Ureter (tissue), 1 donor: ENCODE measurements at regions not wholly inside any gene's neighbourhood (a gene's known extent, or its start where the extent isn't known, plus 50 kb on each side); places are given as distances from the start of the nearest gene placed in this dataset.

Source experiments
- DNase-seq: peaks from one replicate; pipeline ENCODE4 v3.0.0-alpha.2; 2020; ENCODE audit warnings: low spot score
- donor health status: DM: yes; HTN: yes; CAD: no.

- DNase-seq = no peak
Observed at GRCh38 chr21:18460979-18461378, 57.4 kb upstream of the TMPRSS15 start.

DNA sequence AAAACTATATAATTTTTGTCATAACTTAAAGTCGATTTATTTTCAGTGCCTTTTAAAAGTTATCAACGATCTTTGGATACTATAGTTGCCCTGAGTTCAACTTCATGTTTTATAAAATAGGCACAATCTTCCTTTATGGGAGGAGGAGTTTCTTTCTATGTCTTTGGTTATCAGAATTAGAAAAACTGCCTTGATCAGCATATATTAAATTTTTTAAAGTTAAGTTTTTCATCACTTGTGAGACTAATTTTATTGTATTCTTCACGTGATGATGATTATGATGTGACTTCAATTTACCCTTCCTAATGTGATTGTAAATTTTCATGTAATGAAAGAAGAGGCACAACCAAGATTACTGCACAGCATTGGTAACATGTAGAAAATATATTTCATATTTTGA lies 58.2 kb upstream of the TMPRSS15 start:
- no peak for DNase-seq

DNA sequence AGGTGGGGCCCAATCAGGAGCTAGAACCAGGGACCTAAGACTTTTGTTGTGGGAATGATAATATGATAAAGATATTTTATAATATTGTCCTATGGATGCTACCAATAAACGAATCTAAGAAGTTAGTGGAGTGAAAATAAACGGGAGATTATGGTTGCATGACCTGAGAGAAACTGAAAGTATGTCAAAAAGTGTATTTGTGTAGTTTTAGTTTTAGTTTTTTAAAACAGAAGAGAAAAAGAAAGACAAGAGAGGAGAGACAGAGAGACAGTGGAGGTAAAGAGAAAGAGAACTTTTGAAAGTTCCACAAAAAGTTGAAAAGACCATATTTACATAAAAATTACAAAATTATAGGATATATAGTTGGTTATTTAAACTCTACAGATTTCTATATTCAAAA lies 64.1 kb upstream of the TMPRSS15 start:
- DNase-seq = no peak

- DNase-seq = no peak
Observed at GRCh38 chr21:18468790-18469189, 65.2 kb upstream of the TMPRSS15 start.

DNA sequence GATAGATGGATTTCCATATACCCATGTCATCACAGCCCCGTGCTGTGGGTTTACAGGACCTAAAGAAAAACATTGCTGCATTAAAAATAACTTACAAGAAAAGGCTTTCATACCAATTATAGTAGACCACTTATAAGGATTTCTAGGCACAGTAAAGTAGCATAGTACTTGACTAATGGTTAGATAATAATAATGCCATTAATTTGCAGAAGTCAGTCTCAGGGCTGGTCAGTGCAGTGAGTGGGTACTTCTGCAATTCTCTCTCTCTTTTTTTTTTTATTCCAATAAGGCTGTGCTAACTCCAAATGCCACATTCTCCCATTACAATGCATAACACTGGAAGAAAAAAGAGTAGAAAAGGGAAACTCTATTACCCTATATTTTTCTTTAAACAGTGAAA lies 73.1 kb upstream of the TMPRSS15 start:
- DNase-seq = no peak

DNA sequence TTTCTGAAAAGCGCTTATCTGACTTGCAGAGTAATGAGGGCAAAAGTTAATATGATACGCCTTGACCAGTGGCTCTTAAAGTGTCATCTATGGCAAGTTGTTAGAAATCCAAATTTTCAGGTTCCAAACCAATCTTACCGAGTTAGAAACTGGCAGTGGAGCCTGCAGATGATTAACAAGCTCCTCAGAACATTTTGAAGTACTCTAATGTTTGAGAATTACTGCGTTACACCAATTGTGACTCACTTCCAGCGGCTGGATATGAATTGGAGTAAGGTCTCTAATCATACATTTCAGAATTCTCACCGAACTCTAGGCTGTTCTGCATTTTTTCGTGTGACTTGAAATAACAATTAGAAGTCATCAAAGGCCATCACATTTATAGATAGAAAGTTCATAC lies 73.5 kb upstream of the TMPRSS15 start:
- DNase-seq = no peak

DNA sequence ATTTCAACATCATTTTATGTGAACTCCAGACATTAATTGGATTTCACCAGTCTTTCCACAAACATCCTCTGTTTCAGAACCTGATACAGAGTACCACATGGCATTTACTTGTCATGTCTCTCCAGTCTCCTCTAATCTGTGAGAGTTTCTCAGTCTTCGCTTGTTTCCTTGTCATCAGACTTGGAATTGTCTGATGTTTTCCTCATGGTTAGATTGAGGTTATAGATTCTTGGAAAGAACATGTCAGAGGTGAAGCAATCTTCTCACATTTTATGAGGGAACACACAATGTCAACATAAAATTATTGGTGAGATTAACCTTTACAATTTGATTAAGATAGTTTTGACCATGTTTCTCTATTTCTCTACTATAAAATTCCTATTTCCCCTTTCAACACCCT lies 74.9 kb upstream of the TMPRSS15 start:
- DNase-seq = no peak

DNA sequence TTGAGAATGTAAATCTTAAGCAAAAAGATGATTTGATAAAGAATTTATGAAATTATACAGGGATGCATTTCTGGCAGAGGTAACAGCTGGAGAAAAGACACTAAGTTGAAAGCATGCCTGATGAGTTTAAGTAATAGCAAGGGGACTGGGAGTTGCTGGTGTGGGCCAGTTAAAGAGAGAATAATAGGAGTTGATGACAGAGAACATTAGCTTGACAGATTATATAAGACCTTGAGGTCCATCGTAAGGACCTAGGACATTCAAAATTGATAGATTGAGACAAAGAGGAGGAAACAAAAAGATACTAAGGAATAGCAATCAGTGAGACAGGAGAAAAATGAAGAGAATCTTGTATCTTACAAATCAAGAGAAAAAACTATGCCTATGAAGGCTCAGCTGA lies 84.7 kb upstream of the TMPRSS15 start:
- no peak for DNase-seq

GRCh38 chr21:18493422-18493821 lies 89.8 kb upstream of the TMPRSS15 start:
- no peak for DNase-seq

- no peak for DNase-seq
Observed at GRCh38 chr21:18495523-18495922, 91.9 kb upstream of the TMPRSS15 start.

DNA sequence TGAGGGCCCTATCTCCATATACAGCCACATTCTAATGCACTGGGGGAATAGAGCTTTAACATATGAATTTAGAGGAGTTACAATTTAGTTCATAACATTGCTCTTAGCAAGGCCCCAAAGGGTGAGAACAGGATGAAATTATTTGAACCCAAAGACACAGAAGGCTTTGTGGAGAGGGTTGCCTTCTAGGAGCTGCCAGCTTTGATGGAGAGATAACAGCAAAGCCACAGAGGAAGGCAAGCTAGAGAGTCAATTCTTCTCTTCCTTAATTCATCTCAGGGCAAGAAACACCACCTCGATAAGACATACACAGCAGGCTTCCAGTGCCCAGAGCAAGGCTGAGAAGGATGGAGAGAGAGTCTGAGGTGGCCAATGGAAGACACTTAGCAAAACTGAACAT lies 94.8 kb upstream of the TMPRSS15 start:
- DNase-seq = no peak

- DNase-seq = no peak
Observed at GRCh38 chr21:18499761-18500376, 96.3 kb upstream of the TMPRSS15 start.

GRCh38 chr21:18518054-18518481 lies 114.5 kb upstream of the TMPRSS15 start:
- DNase-seq = no peak

DNA sequence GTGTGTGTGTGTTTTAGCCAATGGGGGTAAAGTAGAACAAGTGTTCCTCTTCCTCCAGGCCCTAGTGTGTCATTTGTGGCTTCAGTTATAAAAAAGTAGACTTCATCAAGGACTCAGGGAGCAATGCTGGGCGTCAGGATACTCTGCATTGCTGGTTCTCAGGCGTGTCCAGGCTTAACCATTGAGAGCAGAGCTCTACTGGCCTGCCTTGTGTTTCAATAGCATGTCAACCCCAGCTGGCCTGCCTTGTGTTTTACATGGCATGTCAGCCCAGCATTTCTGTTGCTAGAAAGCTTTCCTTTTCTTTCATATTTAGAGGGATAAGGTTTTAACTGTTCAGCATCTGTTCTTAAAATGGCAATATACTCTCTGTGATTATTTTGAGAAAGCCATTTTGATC lies 117.6 kb upstream of the TMPRSS15 start:
- DNase-seq = no peak

DNA sequence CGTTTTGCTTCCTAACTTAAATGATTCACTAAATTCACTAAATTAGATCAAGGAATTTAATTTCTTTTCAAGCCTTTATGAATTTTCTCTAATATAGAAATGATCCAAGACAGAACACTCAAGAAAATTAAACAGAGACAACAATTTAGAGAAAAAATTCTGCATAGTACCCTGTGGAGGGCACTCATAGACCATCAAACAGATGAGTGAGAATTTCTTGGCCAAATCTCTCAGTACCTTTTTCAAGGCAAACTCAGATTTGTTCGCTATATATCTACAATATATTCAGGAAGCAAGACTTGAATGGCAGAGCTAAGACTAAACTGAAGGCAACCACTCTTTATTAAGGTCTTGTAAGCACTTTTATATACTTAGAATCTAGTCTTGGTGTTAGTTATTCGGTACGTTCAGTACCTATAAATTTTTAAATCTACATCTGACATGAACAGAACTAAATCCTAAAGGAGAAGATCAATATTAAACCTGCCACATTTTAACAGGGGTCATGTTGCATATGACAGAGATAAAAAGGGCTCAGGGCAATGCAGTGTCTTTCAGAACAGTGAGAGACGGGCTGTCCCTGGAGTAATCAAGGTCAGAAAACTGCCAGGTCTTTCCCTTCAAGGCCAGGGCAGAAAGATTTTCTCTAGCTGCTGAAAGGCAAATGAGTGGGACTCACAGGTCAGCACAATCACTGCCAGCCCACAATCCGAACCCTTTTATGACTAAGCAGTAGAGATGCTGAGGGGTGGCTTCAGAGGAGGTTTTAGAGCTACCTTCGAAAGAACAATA lies 118.8 kb upstream of the TMPRSS15 start:
- no peak for DNase-seq

DNA sequence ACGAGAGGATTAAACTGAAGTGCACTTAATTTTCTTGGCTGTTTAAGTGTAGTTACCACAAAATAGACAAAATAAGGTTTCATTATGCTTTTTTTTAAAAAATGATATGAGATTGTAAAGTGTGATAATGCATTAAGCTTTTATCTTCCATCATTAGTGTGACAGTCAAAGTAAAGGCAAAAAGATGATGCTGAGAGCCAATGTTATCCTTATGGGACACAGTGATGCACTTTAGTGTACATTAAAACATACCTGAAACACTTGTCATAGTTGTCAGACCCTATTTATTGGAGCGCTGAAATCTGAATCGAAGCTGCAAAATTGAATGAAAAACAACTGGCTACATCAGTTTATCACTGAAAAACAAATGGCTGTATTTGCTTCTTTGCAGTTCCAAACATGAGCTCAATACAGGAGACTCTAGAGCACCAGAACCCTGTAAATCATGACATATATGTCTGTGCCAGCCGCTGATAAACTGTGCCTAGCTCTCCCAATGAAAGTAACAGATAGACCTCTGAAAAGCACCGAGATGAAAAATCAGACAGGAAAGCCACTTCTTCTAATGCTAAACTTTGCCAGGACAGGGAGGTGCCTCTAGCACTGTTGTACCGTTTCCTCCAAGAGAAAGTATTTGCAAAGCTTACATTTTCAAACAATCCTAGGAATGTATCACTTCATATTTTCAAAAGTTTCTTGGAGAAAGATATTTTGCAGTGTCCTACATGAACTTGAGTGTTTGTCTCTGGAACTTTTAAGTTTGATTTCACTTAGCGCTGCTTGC lies 120.7 kb upstream of the TMPRSS15 start:
- DNase-seq = no peak

DNA sequence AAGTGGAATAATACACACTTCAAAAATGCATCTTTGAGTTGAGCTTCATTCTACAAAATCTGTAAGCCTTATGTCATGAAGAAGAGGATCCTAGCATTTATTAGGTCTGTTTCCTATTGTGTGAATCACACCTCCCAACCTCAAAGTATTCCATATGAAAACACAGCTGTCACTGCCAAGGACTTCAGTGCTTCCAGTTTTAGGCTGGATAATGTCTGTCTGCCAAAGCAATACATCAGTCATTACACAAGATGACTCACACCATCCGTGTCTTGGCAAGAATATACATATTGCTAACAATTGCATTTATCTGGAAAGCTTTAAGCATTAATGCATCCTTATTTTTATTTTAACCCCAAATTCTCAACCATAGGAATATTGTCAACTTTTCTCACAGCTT lies 125.7 kb upstream of the TMPRSS15 start:
- DNase-seq = no peak

GRCh38 chr21:18542081-18542480 lies 138.5 kb upstream of the TMPRSS15 start:
- no peak for DNase-seq

DNA sequence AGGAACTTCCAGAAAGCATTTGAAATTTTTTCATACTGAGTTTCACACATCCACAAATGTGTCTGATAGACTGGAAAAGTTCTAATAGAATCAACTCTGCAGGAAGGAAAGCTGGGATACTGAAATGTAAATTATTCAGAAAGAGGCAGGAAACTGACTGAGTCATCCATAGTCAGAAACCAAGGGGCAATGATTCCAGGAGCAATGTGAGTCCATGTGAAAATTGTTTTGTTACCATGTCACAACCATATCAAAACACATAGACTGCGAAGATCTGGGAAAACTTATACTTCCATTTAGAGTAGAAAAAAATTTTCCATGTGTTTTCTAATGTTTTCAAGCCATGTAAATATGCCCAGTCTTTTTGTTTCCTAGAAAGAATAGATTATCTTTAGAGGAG lies 142.3 kb upstream of the TMPRSS15 start:
- DNase-seq = no peak

DNA sequence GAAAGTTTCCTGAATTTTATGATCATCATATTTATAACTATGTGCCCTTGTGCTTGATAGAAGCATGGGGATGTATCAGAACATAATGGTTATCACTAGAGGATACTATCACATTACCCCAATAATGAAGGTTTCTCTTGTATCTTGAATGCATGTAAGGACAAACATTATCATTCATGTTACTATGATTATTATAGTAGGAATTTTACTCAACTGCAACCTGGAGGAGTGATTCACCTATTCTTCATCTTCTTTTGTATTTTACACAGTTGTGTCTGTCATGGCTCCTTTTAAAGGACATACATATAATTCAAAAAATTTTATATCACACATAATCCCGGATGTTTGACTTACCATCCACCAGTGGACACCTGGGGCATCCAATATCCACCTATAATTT lies 143.8 kb upstream of the TMPRSS15 start:
- DNase-seq = no peak

DNA sequence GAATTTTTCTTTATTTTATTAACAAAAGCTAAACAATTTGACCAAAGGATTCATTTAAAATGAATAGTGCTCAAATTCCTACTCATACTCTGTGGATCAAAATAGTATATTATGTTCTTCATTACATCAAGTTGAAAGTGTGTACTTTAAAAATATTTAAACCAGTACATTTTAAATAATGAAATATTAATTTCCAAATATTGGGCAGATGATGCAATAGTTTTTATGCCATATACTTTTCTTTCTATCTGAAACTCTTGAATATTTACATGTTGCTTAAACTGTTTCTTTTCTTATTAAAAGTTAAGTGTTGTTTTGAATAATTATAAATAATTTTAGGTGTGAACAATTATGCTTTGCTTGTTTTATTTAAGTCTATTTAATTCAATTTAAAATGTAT lies 144.7 kb upstream of the TMPRSS15 start:
- DNase-seq = no peak

- no peak for DNase-seq
Observed at GRCh38 chr21:18549214-18549905, 145.8 kb upstream of the TMPRSS15 start.
